Chondrocyte (in vitro differentiated cells): ENCODE measurements at regions not wholly inside any gene's neighbourhood (a gene's known extent, or its start where the extent isn't known, plus 50 kb on each side); places are given as distances from the start of the nearest gene placed in this dataset.

Experiments
- DNase-seq: peaks from one replicate; pipeline ENCODE4 v3.0.0; 2021; ENCODE audit warnings: mixed read lengths, low spot score
- H3K27ac Mint-ChIP-seq: one replicate; pipeline ENCODE4 v1.8.0; 2021; ENCODE audit warnings: mild to moderate bottlenecking, moderate library complexity, mixed read lengths; ENCODE audit not compliant: unreplicated experiment
- H3K27me3 Mint-ChIP-seq: 2 replicates; pipeline ENCODE4 v1.8.0; 2021; ENCODE audit warnings: low read depth, mixed read lengths
- H3K36me3 Mint-ChIP-seq: 2 replicates; pipeline ENCODE4 v1.8.0; 2021; ENCODE audit warnings: low read depth, mixed read lengths
- H3K4me1 Mint-ChIP-seq: 2 replicates; pipeline ENCODE4 v1.8.0; 2021; ENCODE audit warnings: low read depth, mild to moderate bottlenecking, mixed read lengths
- H3K4me3 Mint-ChIP-seq: one replicate; pipeline ENCODE4 v1.8.0; 2021; ENCODE audit warnings: mild to moderate bottlenecking, moderate library complexity, mixed read lengths; ENCODE audit not compliant: unreplicated experiment
- H3K9me3 Mint-ChIP-seq: 2 replicates; pipeline ENCODE4 v1.8.0; 2021; ENCODE audit warnings: low read depth, mixed read lengths
- CTCF ChIP-seq: fragments of 200-600 bp; sonication (generic); IDR thresholded peaks from 2 replicates; pipeline ENCODE4 v1.5.0; 2021; ENCODE audit warnings: antibody characterized with exemption, mild to moderate bottlenecking, moderate library complexity

DNA sequence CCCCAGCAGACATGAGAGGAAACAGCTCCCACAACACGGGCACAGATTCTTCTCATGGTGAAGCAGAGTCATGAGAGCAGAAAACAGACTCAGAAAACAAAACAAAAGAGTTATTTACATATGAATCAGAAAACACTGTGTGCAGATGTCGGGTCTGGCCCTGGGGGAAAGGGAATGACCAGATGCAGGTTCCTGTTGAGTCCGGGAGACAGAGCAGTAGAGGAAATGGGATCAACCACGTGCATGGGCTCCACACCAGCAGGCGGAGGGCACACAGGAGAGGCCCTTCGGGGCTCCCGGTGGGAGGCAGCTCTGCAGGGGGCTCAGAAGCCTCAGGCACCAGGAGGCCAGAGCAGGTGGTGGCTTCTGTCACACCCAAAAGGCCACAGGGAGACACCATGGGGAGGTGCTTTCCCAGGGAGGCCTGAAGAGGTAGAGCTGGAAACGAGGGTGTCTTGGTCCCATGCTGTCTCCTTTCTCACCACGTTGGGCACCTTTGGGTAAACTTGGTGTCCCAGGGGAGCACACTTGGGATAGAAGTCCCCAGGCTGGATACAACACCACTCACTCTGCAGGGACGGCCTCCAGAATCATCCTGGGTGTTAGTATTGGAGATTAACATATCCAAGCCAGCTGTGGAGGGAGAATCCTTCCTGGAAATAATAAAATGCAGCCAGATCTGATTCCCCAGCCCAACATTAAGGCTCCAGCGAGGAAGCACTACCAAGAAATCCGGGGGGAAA, 764.7 kb downstream of the BRD1 start:
- no peaks in the 10 kb centered on the region for H3K9me3 Mint-ChIP-seq
- no peak overlapping the region for H3K4me3 Mint-ChIP-seq
- no peak for TF ChIP-seq CTCF
- H3K27ac Mint-ChIP-seq: no peak overlapping the region
- H3K4me1 Mint-ChIP-seq: no peaks in the 10 kb centered on the region
- no peaks in the 10 kb centered on the region for H3K36me3 Mint-ChIP-seq
- H3K27me3 Mint-ChIP-seq: peaks cover 19% of the 10 kb centered on the region
- peak; percentile 43 for DNase-seq

GRCh38 chr22:49062155-49062801, 765.4 kb downstream of the BRD1 start:
- peaks cover 18% of the 10 kb centered on the region for H3K27me3 Mint-ChIP-seq
- H3K36me3 Mint-ChIP-seq: no peaks in the 10 kb centered on the region
- DNase-seq: peak; percentile 63

GRCh38 chr22:49057910-49058309, 769.8 kb downstream of the BRD1 start:
- Mint-ChIP-seq H3K27ac (no peak overlapping the region), H3K9me3 (no peaks in the 10 kb centered on the region), H3K36me3 (no peaks in the 10 kb centered on the region), H3K4me1 (no peaks in the 10 kb centered on the region), H3K4me3 (no peak overlapping the region), H3K27me3 (peaks cover 15% of the 10 kb centered on the region)
- DNase-seq: peak; percentile 46
- TF ChIP-seq CTCF: no peak

More at GRCh38 chr22:49062155-49062801, 765.4 kb downstream of the BRD1 start:
- no peaks in the 10 kb centered on the region for H3K4me1 Mint-ChIP-seq
- H3K9me3 Mint-ChIP-seq: no peaks in the 10 kb centered on the region
- H3K4me3 Mint-ChIP-seq: no peak overlapping the region
- no peak for TF ChIP-seq CTCF
- H3K27ac Mint-ChIP-seq: no peak overlapping the region

GRCh38 chr22:49056301-49056700, 771.4 kb downstream of the BRD1 start:
- Mint-ChIP-seq H3K27me3 (peaks cover 11% of the 10 kb centered on the region), H3K27ac (no peak overlapping the region), H3K36me3 (no peaks in the 10 kb centered on the region), H3K4me1 (no peaks in the 10 kb centered on the region), H3K4me3 (no peak overlapping the region), H3K9me3 (no peaks in the 10 kb centered on the region)
- TF ChIP-seq CTCF: no peak
- peak; percentile 52 for DNase-seq

GRCh38 chr22:49055406-49055805, 772.3 kb downstream of the BRD1 start:
- peak; percentile 54 for DNase-seq
- Mint-ChIP-seq H3K36me3 (no peaks in the 10 kb centered on the region), H3K9me3 (no peaks in the 10 kb centered on the region), H3K4me3 (no peak overlapping the region), H3K4me1 (no peaks in the 10 kb centered on the region), H3K27me3 (peaks cover 10% of the 10 kb centered on the region), H3K27ac (no peak overlapping the region)
- no peak for TF ChIP-seq CTCF
